Upper lobe of left lung (tissue), 4 donors: ENCODE measurements at regions not wholly inside any gene's neighbourhood (a gene's known extent, or its start where the extent isn't known, plus 50 kb on each side); places are given as distances from the start of the nearest gene placed in this dataset.

Experiments
- CTCF ChIP-seq, 6 experiments: fragments of 450-650 bp in 4 of 6; fragments of 200-600 bp in 2 of 6; sonication (generic) in 2 of 6; IDR thresholded peaks; one replicate each; pipeline ENCODE4 v1.5.1; 2016 to 2019; ENCODE audit warnings: antibody characterized with exemption in 6 of 6
- POLR2A ChIP-seq, 4 donors: fragments of 450-650 bp; IDR thresholded peaks; one replicate each; pipeline ENCODE4 v1.5.1; 2016 to 2017; ENCODE audit warnings: antibody characterized with exemption in 4 of 4, mild to moderate bottlenecking in 2 of 4

DNA sequence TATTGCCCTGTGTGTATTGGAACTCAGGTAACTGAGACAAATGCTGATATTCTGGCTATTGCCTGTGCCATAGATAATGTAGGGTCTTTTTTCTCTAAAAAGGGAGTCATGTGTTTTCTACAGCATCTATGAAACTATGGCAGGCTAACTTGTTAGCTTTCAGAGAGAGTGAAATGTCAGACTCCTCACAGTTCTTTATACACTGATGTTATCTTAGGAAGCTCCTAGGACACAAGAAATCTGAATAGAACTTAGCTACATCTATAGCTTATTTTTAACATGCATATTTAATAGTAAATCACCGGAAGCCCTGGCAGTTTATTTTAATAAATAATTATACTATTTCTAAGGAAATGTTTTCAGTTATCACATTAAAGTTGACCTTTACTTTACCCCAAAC is 369.6 kb downstream of the NAF1 start:
- TF ChIP-seq CTCF (IDR thresholded peaks at IDR 0.05) (no peak), POLR2A (IDR thresholded peaks at IDR 0.05) (no peak)
